ENCODE measurements at regions not wholly inside any gene's neighbourhood (a gene's known extent, or its start where the extent isn't known, plus 50 kb on each side); places are given as distances from the start of the nearest gene placed in this dataset.
A peak's percentile ranks its signal among the peaks of the same experiment; 100 is the strongest.

DNA sequence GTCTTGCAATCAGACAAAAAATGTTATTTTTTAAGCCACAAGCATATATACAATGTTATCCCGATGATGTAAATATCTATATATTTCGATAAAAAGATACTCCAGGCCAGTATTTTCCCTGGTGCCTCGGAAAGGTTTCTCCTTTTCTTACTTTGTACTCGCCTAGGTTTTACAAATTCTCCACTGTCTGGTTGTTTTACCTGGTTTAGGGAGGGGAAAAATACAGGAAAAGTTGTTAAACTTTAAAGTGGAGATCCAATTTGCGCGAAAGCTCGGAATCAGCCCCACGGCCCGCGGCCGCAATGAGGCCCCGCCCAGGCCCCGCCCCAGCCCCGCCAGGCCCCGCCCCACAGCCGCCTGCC, 58.4 kb upstream of the WNT7B start:
- Mint-ChIP-seq H3K27me3 (no peaks in the 10 kb centered on the region), H3K9me3 (no peaks in the 10 kb centered on the region), H3K4me1 (ENCODE audit: unreplicated experiment) (peaks cover 14% of the 10 kb centered on the region), H3K36me3 (no peaks in the 10 kb centered on the region), H3K4me3 (peak overlapping the region; percentile 88), H3K27ac (peak overlapping the region; percentile 74)
- DNase-seq (ENCODE audit: extremely low spot score, unreplicated experiment) = no peak
- TF ChIP-seq, protein P1, sequence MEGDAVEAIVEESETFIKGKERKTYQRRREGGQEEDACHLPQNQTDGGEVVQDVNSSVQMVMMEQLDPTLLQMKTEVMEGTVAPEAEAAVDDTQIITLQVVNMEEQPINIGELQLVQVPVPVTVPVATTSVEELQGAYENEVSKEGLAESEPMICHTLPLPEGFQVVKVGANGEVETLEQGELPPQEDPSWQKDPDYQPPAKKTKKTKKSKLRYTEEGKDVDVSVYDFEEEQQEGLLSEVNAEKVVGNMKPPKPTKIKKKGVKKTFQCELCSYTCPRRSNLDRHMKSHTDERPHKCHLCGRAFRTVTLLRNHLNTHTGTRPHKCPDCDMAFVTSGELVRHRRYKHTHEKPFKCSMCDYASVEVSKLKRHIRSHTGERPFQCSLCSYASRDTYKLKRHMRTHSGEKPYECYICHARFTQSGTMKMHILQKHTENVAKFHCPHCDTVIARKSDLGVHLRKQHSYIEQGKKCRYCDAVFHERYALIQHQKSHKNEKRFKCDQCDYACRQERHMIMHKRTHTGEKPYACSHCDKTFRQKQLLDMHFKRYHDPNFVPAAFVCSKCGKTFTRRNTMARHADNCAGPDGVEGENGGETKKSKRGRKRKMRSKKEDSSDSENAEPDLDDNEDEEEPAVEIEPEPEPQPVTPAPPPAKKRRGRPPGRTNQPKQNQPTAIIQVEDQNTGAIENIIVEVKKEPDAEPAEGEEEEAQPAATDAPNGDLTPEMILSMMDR (conservative IDR thresholded peaks at IDR 0.05) = no peak

GRCh38 chr22:46035742-46036557, 59.0 kb upstream of the WNT7B start:
- peak; percentile 100 for DNase-seq (ENCODE audit: extremely low spot score, unreplicated experiment)
- Mint-ChIP-seq H3K27me3 (no peaks in the 10 kb centered on the region), H3K9me3 (no peaks in the 10 kb centered on the region), H3K27ac (peak overlapping the region; percentile 74), H3K36me3 (no peaks in the 10 kb centered on the region), H3K4me3 (peak overlapping the region; percentile 87), H3K4me1 (ENCODE audit: unreplicated experiment) (peaks cover 14% of the 10 kb centered on the region)
- TF ChIP-seq, protein P1 (conservative IDR thresholded peaks at IDR 0.05) = no peak

- TF ChIP-seq, protein P1 (conservative IDR thresholded peaks at IDR 0.05) = no peak
Observed at GRCh38 chr22:46036558-46037408, 59.8 kb upstream of the WNT7B start.

DNA sequence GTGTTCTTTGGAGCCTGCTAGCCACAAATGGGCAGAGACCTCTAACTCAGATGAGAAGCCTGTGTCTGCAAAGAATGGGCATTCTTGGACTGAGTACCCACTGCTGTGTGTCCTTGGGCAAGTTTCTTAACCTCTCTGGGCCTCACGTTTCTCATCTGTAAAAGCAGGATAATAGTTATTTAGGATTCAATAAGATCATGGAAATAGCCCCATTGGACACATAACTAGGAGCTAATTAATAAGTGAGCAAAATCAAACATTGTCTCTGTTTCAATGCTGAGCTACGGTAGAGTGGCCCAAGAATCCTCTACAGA, 61.2 kb upstream of the WNT7B start:
- Mint-ChIP-seq H3K9me3 (no peaks in the 10 kb centered on the region), H3K4me1 (ENCODE audit: unreplicated experiment) (peaks cover 14% of the 10 kb centered on the region), H3K27ac (no peak overlapping the region), H3K36me3 (no peaks in the 10 kb centered on the region), H3K4me3 (no peak overlapping the region), H3K27me3 (no peaks in the 10 kb centered on the region)
- TF ChIP-seq, protein P1 (conservative IDR thresholded peaks at IDR 0.05) = no peak
- no peak for DNase-seq (ENCODE audit: extremely low spot score, unreplicated experiment)

More at GRCh38 chr22:46036558-46037408, 59.8 kb upstream of the WNT7B start:
- no peak for DNase-seq (ENCODE audit: extremely low spot score, unreplicated experiment)
- Mint-ChIP-seq H3K36me3 (no peaks in the 10 kb centered on the region), H3K27me3 (no peaks in the 10 kb centered on the region), H3K9me3 (no peaks in the 10 kb centered on the region), H3K4me1 (ENCODE audit: unreplicated experiment) (peaks cover 14% of the 10 kb centered on the region), H3K27ac (peak overlapping the region; percentile 55), H3K4me3 (peak overlapping the region; percentile 82)

DNA sequence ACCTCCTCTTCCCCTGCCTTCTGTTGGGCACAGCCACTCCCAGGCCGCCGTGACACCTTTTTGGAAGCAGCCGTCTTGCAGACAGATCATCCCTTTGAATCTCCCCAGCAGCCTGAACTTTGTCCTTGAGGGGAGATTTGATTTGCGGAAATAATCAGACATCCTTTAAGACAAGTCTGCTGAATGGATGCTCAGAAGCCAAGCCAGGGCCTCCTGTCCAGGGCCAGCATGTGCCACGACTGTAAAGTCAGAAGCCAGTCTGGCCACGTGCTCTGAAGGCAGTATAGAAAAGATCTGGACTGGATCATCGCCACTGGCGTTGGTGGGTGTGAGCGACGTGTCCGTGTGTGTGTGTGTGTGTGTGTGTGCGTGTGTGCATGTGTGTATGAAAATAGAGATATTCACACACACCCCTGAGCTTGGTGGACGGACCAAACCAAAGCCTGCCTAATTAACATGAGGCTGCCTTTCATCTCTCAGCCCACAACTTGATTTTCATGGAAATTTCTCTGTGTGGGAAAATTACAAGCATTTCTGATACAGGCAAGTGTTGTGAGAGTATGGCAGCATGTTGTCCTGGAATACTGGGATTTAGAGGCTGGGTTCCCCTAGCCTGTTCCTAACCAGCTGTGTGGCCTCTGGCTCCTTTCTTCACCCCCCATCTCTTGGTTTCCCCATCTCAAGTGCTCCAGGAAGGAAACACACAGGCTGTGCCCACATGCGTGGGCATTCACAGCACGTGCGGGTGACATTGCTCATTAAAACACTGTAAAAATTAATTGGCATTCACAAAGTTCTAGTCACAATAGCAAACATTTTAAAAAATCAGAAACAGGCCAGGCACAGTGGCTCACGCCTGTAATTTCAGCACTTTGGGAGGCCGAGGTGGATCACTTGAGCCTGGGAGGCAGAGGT, 61.8 kb upstream of the WNT7B start:
- peaks cover 6% of the 10 kb centered on the region for H3K27me3 Mint-ChIP-seq
- H3K4me1 Mint-ChIP-seq (ENCODE audit: unreplicated experiment) = peaks cover 14% of the 10 kb centered on the region
- H3K36me3 Mint-ChIP-seq = no peaks in the 10 kb centered on the region
- no peaks in the 10 kb centered on the region for H3K9me3 Mint-ChIP-seq
- TF ChIP-seq, protein P1 (conservative IDR thresholded peaks at IDR 0.05) = no peak
- H3K4me3 Mint-ChIP-seq = no peak overlapping the region
- DNase-seq (ENCODE audit: extremely low spot score, unreplicated experiment) = no peak
- no peak overlapping the region for H3K27ac Mint-ChIP-seq
